ENCODE measurements at regions not wholly inside any gene's neighbourhood (a gene's known extent, or its start where the extent isn't known, plus 50 kb on each side); places are given as distances from the start of the nearest gene placed in this dataset.

DNA sequence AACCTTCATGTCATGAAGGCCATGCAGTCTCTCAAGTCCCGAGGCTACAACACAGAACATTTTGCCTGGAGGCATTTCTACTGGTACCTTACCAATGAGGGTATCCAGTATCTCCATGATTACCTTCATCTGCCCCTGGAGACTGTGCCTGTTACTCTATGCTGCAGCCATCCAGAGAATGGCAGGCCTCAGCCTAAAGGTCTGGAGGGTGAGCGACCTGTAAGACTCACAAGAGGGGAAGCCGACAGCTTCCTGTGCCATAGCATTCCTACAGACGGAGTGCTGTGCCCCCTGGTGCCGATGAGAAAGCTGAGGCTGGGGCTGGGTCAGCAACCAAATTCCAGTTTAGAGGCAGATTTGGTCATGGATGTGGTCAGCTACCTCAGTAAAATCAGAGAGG lies 51.3 kb upstream of the CADPS start:
- no peaks in the 10 kb centered on the region for H3K79me2 ChIP-seq (ENCODE audit: low read length)
- BruUV-seq (replicated peaks) = no TSS peak
- no peaks in the 10 kb centered on the region for H3K27me3 ChIP-seq (ENCODE audit: low read length)
- no peak overlapping the region for H2AFZ ChIP-seq (ENCODE audit: low read length)
- no peaks in the 10 kb centered on the region for H3K36me3 ChIP-seq (ENCODE audit: low read depth, low read length)
- CTCF ChIA-PET = no interaction called here
- H3K4me2 ChIP-seq (ENCODE audit: low read length) = no peak overlapping the region
- POLR2A ChIA-PET (ENCODE audit: unreplicated experiment) = no interaction called here
- no peak for DNase-seq
- ATAC-seq = no peak
- no peaks in the 10 kb centered on the region for H4K20me1 ChIP-seq (ENCODE audit: low read length)
- H3K9ac ChIP-seq (ENCODE audit: low read length) = no peak overlapping the region
- TF ChIP-seq, protein P1, sequence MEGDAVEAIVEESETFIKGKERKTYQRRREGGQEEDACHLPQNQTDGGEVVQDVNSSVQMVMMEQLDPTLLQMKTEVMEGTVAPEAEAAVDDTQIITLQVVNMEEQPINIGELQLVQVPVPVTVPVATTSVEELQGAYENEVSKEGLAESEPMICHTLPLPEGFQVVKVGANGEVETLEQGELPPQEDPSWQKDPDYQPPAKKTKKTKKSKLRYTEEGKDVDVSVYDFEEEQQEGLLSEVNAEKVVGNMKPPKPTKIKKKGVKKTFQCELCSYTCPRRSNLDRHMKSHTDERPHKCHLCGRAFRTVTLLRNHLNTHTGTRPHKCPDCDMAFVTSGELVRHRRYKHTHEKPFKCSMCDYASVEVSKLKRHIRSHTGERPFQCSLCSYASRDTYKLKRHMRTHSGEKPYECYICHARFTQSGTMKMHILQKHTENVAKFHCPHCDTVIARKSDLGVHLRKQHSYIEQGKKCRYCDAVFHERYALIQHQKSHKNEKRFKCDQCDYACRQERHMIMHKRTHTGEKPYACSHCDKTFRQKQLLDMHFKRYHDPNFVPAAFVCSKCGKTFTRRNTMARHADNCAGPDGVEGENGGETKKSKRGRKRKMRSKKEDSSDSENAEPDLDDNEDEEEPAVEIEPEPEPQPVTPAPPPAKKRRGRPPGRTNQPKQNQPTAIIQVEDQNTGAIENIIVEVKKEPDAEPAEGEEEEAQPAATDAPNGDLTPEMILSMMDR (conservative IDR thresholded peaks at IDR 0.05; ENCODE audit: low read depth, low read length) = no peak
- TF ChIP-seq EZH2 (IDR thresholded peaks at IDR 0.05; ENCODE audit: low read length, unreplicated experiment) = no peak
- no peak for TF ChIP-seq EZH2phosphoT487 (IDR thresholded peaks at IDR 0.05; ENCODE audit: borderline replicate concordance, low read length)
- no peak overlapping the region for H3K4me3 ChIP-seq (ENCODE audit: low read length)
- H3F3A ChIP-seq (ENCODE audit: low read length, unreplicated experiment) = no peaks in the 10 kb centered on the region
- intact Hi-C loops (cut with micrococcal nuclease) = loop anchor here (10.0 kb wide), 1 partner anchor 732 kb away; no protein-coding TSS in a partner anchor
- H3K4me1 ChIP-seq (ENCODE audit: insufficient read depth, low read length) = no peaks in the 10 kb centered on the region
- no peaks in the 10 kb centered on the region for H3K9me2 ChIP-seq (replicated peaks; ENCODE audit: low read length)
- no peak overlapping the region for H3K27ac ChIP-seq (ENCODE audit: low read length)
- 0 out of 2 replicates have a peak, but pooled peaks cover 8% of the 10 kb centered on the region for H3K9me3 ChIP-seq (ENCODE audit: low read length)

- H2AFZ ChIP-seq (ENCODE audit: low read length) = no peak overlapping the region
- TF ChIP-seq EZH2phosphoT487 (IDR thresholded peaks at IDR 0.05; ENCODE audit: borderline replicate concordance, low read length) = no peak
- TF ChIP-seq, protein P1 (conservative IDR thresholded peaks at IDR 0.05; ENCODE audit: low read depth, low read length) = no peak
- no peak for TF ChIP-seq EZH2 (IDR thresholded peaks at IDR 0.05; ENCODE audit: low read length, unreplicated experiment)
- H3K9ac ChIP-seq (ENCODE audit: low read length) = no peak overlapping the region
- no peaks in the 10 kb centered on the region for H3K4me1 ChIP-seq (ENCODE audit: insufficient read depth, low read length)
- no TSS peak for BruUV-seq (replicated peaks)
- H3K79me2 ChIP-seq (ENCODE audit: low read length) = no peaks in the 10 kb centered on the region
- no peaks in the 10 kb centered on the region for H3F3A ChIP-seq (ENCODE audit: low read length, unreplicated experiment)
- no peaks in the 10 kb centered on the region for H4K20me1 ChIP-seq (ENCODE audit: low read length)
- H3K9me3 ChIP-seq (ENCODE audit: low read length) = 0 out of 2 replicates have a peak, but pooled peaks cover 10% of the 10 kb centered on the region
- DNase-seq = no peak
- H3K27ac ChIP-seq (ENCODE audit: low read length) = no peak overlapping the region
- ATAC-seq = no peak
- no peak overlapping the region for H3K4me3 ChIP-seq (ENCODE audit: low read length)
- intact Hi-C loops (cut with micrococcal nuclease) = loop anchor here (10.0 kb wide), 1 partner anchor 733 kb away; no protein-coding TSS in a partner anchor
- CTCF ChIA-PET = no interaction called here
- no peaks in the 10 kb centered on the region for H3K27me3 ChIP-seq (ENCODE audit: low read length)
- H3K9me2 ChIP-seq (replicated peaks; ENCODE audit: low read length) = no peaks in the 10 kb centered on the region
- POLR2A ChIA-PET (ENCODE audit: unreplicated experiment) = no interaction called here
- no peaks in the 10 kb centered on the region for H3K36me3 ChIP-seq (ENCODE audit: low read depth, low read length)
- no peak overlapping the region for H3K4me2 ChIP-seq (ENCODE audit: low read length)
Observed at GRCh38 chr3:62928256-62928655, 53.0 kb upstream of the CADPS start.

DNA sequence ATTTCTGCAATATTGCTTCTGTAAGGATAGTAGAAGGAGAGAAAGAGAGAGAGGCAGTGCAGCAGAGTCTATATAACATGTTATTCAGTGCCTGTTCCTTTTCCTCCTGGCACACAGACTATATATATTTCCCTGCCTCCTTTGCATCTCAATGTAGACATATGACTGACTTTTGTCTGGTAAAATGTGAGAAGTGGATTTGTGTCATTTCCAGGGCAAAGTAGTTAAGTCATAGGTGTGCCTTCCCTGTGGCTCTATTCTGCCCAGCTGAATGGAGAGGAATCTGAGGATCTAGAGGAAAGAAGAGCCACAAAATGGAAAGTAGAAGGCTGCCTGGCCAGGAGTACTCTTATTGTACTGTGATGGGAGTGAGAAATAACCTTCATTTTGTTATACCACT lies 54.6 kb upstream of the CADPS start:
- H3K4me1 ChIP-seq (ENCODE audit: insufficient read depth, low read length) = no peaks in the 10 kb centered on the region
- no peaks in the 10 kb centered on the region for H3K9me2 ChIP-seq (replicated peaks; ENCODE audit: low read length)
- no peak overlapping the region for H3K4me3 ChIP-seq (ENCODE audit: low read length)
- H3F3A ChIP-seq (ENCODE audit: low read length, unreplicated experiment) = no peaks in the 10 kb centered on the region
- 0 out of 2 replicates have a peak, but pooled peaks cover 10% of the 10 kb centered on the region for H3K9me3 ChIP-seq (ENCODE audit: low read length)
- ATAC-seq (no peak), DNase-seq (no peak)
- intact Hi-C loops (cut with micrococcal nuclease) = loop anchor here (10.0 kb wide), 1 partner anchor 735 kb away; no protein-coding TSS in a partner anchor
- H2AFZ ChIP-seq (ENCODE audit: low read length) = no peak overlapping the region
- H4K20me1 ChIP-seq (ENCODE audit: low read length) = no peaks in the 10 kb centered on the region
- no peak for TF ChIP-seq EZH2 (IDR thresholded peaks at IDR 0.05; ENCODE audit: low read length, unreplicated experiment)
- TF ChIP-seq, protein P1 (conservative IDR thresholded peaks at IDR 0.05; ENCODE audit: low read depth, low read length) = no peak
- TF ChIP-seq EZH2phosphoT487 (IDR thresholded peaks at IDR 0.05; ENCODE audit: borderline replicate concordance, low read length) = no peak
- H3K27ac ChIP-seq (ENCODE audit: low read length) = no peak overlapping the region
- no TSS peak for BruUV-seq (replicated peaks)
- ChIA-PET POLR2A (ENCODE audit: unreplicated experiment) (no interaction called here), CTCF (no interaction called here)
- H3K27me3 ChIP-seq (ENCODE audit: low read length) = no peaks in the 10 kb centered on the region
- H3K79me2 ChIP-seq (ENCODE audit: low read length) = no peaks in the 10 kb centered on the region
- no peak overlapping the region for H3K4me2 ChIP-seq (ENCODE audit: low read length)
- no peaks in the 10 kb centered on the region for H3K36me3 ChIP-seq (ENCODE audit: low read depth, low read length)
- no peak overlapping the region for H3K9ac ChIP-seq (ENCODE audit: low read length)

Measured in PC-3 (cell line).